ENCODE measurements at regions not wholly inside any gene's neighbourhood (a gene's known extent, or its start where the extent isn't known, plus 50 kb on each side); places are given as distances from the start of the nearest gene placed in this dataset.

DNA sequence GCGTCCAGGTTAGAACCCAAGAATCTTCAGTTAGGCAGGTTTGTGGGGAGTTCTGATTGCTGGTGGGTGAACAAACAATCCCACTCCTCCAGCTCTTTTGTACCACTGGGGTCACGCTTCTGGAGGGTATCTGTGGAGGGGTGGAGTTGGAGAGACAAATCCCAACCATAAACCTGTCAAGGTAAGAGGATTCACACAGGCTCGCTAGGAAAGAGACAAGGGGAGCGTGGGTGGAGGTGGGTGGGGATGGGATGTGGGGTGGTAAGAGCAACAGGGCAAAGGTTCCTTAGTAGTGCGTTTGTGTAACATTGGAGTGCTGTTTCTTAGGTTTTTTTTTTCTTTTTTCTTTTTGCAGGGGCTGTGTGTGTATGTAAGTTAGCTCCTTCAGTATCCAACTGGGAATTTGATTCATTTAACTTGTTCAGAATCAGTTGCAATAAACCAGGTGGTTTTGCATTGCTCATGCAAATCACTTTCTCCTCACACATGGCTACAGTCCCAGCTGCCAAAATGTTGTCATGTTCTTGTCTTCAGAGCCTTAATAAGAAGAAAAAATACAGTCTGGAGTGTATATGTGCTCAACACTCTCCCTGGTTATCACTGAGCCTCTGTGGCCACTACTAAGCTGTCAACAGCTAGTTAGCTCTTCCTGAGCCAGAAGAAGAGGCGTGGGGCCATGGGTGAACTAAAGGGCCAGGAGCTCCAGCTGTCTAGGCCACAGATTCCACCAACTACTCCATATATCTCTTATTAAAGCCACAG lies 164.0 kb upstream of the RAD23B start:
- DNase-seq (ENCODE audit: low spot score): no peak

DNA sequence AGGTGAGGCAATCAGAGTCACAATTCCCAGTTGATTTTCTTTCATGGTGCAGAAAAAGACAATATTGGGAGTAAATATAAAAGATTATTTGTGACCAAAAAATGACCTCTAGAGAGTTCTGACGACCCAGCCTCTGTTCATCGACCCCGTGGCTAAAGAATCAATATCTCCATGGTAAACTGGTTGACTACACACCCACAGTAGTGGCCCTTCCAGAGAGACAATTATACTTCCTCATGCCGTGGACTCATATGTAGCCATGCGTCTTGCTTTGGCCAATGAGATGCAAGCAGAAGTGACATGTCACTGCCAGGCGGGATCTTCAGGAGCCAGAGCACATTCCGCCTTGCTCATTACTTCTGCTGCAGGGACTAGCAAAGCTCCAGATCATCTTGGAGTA lies 163.3 kb upstream of the RAD23B start:
- no peak for DNase-seq (ENCODE audit: low spot score)

DNA sequence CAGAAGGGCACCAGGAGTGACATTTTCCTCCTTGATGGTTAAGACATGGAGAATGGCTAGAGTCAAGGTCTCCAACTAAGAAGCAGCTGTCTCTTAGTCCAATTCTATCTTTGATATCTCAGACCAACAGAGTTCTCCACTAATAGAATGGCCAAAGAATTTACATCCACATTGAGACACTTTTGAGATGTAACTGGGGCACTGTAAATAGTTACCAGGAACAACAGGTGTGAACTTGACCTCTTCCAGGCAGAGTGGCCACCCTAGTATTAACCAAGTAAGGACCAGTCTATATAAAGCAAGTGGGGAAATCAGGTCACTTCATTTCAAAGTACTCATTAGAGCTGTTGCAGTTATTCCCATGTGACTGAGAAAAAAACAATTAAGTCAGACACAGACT lies 159.7 kb upstream of the RAD23B start:
- no peak for DNase-seq (ENCODE audit: low spot score)

DNA sequence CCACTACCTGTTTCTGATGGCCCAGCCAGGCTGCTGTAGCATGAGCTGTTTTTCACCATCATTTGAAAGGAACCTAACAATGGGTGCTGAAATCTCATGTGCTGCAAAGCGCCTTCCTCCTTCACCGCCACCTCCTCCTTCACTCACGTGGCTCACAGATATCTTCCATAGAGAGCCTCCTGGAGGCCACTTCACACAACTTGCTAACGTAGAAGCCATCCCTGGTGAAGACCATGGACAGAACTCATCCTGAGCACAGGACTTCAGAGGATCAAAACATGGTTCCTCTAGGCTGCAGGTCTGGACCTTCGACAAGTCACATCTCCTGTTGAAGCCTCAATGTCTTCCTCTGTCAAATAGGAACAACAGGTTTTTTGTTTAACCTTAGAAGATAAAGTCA lies 155.5 kb upstream of the RAD23B start:
- DNase-seq (ENCODE audit: low spot score): no peak

DNA sequence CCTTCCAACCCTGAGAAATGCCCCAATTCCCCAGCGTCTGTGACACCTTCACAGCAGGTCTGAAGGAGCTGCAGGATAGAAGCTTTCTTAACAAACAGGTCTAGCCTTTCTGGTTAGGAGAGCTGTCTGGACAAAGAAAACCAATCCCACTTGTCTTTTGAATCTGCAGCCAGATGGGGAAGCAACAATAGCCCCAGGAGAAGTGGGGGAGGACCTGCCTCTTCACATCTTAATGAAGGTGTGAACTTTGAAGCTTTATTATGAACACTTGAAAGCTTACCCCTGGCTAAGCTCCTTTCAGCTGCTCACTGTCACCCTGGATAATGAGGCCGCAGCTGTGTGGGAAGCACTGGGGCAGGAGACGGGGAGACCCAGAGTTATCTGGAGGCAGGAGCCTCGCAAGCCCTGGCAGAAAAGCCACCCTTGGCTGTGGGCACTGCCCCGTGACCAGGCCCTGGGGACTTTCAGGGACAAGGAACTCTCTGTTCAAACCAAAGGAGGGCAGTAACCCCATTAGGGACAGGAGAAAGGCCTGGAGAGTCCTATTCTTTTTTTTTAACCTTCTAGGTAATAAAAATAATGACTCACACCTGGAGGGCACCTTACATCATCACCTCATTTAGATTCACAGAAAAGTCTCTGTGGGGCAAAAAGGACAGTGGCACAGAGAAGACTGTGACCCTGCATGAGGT lies 151.8 kb upstream of the RAD23B start:
- no peak for DNase-seq (ENCODE audit: low spot score)

DNA sequence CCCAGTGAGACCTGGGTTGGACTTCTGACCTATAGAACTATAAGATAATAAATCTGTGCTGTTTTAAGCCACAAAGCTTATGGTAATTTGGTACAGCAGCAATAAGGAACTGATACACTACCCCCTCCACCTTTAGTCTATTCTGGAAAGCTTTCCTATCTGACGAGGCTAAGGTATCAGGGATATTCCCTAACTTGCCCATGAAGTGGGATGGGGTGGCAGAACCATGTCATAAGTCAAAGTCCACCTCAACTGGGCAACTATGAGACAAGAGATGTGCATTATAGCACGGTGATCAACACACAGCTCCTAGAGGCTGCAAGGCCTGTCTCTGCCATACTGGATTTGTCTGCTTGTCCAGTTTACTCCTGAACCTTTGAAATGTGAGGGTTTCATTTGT lies 146.8 kb upstream of the RAD23B start:
- DNase-seq (ENCODE audit: low spot score): no peak

DNA sequence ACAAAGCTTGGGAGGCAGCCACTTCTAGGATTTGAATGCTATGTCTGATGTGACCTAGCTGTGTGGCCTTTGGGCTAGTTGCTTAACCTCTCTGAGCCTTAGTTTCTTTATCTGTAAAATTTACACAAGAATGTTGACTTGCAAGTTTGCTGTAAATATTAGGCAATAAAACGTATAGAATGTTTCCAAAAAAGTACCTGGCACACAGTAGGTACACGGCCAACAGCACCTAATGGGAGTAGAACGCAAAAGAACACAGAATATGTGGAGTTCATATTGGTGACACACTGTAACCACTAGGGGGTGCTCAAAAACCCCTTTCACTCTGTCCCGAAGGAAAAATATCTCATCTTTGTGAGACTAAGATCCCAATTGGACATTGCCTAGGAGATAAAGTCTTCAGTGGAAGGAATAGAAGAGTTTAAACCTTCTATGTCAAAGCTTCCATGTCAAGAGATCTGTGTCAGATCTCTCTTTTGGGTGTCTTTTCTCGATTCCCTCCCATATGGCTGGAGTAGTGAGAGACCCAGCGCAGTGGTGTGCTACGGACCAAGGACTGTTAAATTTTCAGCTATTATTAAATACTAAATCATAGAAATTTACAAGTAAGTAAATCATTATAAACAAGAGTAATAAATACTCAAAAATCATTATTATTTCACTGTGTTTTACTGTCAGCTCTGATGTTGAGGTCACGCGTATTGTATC lies 145.4 kb upstream of the RAD23B start:
- peak; percentile 37 for DNase-seq (ENCODE audit: low spot score)

DNA sequence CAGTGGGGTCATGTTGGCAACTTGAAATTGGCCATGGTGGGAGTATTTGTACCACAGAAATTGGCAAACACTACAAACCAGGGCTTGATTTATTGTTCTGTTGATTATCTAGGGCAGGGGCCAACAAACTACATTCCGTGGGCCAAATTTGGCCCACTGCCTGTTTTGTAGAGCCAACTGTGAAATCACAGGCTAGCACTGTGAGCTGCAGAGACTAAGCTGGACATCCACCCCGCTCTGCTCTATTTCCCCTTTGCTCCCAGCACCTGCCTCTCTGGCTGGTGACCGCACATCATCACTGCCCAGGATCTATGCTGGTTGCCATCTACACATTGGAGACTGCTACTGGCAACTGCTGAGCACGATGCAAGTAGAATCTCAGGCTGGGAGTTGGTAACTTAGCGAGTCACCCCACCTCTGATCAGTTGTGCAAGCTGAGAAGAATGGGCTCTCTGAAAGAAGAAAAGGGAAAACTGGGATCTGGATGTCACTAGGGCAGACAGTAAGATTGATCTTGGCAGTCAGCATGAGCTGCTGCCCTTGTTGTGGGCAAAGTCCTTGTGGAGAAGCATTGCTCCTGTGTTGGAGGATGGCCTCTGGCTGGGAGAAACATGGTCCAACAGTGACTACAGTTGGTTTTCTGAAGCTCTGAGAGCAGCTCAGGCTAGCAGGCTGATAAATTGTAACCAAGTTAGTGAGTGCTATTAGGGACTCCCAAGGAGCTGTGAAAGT lies 144.7 kb upstream of the RAD23B start:
- DNase-seq (ENCODE audit: low spot score): no peak

DNA sequence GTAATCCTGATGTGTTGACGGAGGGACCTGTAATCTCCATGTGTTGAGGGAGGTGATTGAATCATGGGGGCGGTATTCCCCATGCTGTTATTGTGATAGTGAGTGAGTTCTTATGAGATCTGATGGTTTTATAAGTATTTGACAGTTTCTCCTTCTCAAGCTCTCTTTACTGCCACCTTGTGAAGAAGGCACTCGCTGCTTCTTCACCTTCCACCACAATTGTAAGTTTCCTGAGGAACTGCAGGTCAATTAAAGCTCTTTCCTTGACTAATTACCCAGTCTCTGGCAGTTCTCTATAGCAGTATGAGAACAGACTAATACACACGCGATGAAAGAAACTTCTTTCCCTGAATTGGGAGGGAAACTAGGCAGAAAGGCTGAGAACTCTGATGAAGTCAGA lies 141.1 kb upstream of the RAD23B start:
- no peak for DNase-seq (ENCODE audit: low spot score)

DNA sequence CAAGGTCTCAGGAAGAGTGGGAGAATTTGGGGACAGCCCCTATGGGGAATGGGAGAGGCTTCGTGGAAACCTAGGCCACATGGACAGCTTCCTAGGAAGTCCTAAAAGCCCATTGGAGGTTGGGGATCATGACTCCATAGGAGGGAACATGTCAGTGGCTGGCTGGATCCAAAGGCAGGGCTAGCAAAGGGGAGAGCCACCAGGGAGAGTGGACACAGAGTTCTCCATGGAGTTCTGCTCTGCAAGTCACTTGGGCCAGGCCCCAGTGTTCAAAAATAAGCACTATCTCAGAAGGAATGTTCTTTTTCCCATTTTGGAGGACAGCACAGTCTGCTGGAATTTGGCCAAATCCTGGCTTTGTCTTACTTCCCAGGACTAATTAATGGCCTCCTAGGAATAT lies 140.6 kb upstream of the RAD23B start:
- DNase-seq (ENCODE audit: low spot score): no peak

DNA sequence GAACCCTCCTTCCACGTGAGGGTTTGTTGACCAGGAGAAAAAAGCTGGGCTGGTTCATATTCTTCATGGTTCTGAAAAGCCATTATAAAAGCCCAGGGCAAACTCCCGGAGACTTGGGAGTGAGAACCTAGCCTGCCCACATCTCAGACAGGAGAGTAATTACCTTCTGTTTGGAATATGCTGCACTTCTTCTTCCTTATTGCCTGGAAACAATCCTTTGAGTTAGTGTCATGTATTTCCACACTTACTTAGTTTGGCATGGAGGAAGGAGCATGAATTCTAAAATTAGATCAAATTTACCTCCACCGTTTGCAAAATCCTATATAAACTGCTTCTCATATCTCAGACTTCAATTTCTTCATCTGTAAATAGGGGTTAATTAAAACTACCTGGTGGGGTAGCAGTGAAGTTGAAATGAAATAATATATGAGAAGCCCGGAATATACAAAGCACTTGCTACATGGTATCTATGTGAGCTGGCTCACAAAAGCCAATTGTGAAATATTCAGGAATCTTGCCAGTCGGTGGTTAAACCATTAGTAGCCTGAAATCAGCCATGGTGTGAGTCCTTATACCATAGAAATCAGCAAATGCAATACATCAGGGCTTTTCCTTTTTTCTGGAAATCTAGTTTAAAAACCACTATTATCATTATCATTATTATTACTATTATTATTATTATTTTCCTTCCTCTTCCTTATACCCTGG lies 140.0 kb upstream of the RAD23B start:
- peak; percentile 58 for DNase-seq (ENCODE audit: low spot score)

DNA sequence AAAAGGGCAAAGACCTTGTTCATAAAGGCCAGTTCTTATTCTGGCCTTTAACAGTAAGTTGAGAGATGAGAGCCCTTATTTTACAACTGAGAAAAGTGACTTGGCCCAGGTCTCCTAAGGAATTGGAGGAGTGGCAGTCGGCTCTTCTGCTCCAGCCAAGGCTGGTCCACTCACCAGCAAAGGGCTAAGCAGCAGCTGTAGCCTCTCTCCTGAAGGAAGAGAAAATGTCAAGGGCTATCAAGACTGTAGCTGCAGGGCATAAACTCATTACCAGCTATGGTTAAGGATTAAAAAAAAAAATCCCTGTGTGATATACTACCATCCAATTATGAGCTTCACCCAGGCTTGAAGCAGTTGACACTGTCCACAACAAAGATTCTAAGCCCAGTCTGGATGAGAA lies 138.6 kb upstream of the RAD23B start:
- DNase-seq (ENCODE audit: low spot score): no peak

DNA sequence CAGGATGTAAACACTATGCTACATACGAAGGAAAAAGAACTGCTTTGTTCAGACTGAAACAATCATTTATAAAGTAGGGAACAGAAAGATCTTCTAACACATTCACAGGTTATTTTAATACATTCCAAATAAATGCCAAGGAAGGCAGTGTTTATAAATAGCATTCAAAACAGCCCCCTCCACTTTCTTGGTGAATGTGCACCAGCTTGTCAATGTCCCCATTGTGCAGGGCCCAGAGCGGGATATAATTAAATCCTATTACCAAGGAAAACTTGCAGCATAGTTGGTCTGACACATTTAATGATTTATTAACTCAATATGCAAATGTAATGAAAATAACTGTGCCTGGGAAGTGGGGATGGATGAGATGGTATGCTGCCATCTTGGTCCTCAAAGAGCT lies 135.9 kb upstream of the RAD23B start:
- peak; percentile 57 for DNase-seq (ENCODE audit: low spot score)

DNA sequence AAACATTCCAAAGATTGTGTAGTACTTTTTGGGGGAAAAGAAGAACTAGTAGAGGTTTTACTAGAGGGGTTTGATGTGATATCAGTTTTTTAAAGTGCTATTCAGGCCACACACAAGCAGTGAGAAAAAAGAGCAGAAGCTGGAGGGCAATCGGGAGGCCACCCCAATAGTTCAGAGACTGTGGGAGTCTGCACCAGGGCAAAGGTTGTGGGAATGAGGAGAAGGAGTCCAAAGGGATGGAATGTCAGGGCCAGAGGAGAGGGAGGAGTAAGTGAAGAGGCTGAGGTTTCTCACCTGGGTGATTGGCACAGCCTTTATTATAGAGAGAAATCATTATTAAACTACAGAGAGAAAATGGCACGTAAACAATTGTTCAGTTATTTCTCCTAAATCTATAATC lies 134.9 kb upstream of the RAD23B start:
- no peak for DNase-seq (ENCODE audit: low spot score)

DNA sequence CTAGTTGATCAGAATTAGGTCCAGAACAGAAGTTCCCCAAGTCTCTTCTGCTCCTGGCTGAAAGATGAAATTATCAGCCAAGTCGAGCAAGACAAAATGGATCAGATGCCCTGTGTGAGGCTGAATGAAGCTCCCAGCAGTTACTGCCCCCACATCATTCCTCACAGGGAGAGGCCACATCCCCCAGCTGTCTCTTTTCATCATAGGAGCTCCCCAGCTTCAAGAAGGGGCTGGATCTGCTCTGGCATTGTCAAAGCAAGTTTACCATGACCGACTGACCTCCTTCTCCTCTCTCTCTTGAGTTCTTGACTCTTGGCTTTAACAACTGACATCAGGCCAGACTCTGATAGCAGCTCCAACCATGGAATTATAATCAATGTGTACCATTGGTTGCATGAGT lies 133.3 kb upstream of the RAD23B start:
- no peak for DNase-seq (ENCODE audit: low spot score)

DNA sequence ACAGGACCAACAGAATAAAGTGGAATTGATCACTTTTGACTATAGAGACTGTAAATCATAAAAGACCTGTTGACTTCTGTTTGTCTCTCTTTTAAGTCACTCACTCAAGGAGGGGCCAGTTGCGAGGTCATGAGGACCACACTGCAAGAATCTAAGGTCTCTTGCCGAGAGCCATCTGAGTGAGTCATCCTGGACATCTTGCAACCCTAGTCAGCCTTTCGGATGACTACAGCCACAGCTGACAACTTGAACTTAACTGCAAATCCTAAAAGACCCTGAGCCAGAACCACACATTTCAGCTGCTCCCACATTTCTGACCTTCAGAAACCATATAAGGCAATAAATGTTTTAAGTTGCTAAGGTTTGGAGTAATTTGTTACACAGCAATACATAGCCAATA lies 129.7 kb upstream of the RAD23B start:
- DNase-seq (ENCODE audit: low spot score): no peak

DNA sequence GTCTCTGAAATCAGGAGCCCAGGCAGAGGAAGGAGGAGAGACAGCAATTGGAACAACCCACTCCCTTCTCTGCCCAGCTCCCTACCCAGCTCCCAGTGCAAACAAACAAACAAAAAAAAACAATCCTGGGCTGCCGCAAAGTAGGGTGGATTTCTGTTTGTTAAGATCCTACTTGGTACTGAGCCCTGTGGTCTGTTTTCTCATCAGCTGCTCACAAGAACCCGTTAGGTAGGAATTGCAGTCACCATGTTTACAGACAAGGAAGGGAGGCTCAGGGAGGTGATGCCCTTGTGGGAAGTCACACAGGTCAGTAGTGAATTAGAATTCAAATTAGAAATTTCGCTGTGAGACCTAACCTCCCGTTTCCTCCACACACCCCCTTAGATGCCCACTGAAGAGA lies 128.8 kb upstream of the RAD23B start:
- DNase-seq (ENCODE audit: low spot score): no peak

DNA sequence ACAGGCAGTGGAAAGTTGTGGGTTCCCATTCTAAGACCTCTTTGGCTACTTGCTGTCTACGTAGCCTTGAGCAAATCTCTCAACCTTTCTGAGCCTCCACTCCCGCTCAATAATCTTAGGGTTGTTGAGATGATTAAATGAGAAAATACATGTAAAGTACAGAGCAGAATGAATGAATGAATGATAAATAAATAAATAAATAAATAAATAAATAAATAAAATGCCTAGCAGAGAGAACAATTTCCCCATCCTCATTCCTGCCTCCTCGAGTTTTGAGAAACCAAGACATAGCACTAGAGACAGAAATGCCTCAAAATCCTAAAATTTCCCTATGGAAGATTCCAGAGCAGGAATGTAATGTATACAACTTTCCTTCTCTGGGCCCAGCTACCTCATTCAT lies 128.3 kb upstream of the RAD23B start:
- no peak for DNase-seq (ENCODE audit: low spot score)

DNA sequence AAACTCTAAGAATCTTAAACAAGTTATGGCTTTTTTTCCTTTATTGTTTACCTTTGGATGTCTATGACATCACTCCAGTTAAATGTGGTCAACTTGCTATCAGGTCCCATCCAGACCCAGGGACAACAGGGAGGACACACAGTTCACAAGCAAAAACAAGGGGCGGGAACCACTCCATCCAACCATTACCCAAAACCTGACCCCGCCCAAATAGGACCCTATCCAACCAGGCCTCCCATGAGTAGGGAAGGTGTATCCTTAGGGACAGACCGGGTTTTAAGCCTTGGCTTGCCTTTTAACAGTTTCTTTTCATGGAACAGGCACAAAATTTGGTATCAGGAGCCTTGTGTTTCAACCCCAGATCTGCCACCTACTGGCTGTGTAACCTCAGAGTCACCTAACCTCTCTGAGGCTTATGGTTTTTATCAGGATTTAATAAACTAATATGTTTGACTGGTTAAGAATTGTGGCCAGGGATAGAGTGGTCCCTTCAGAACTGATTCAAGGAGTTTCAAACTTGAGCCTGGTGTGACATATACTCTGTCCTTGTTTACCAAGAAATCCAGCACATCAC lies 127.7 kb upstream of the RAD23B start:
- no peak for DNase-seq (ENCODE audit: low spot score)

DNA sequence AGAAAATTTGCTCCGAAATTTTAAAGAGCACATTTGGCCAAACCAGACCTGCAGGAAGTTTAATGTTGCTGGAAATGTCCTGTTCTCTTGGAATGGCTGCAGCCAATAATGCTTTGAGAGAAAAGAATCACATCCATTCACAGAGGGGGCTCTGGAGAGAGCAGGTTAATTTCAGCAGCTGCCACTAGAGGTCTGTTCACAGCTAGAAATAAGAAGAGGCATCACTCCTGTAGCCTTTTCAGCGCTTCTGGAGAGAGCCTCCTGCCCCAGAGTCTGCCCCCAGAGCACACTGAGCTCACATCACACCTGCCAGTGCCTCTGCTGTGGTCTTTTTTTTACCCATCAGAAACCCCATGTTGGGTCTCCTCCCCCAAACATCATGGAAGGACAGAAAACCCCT lies 124.8 kb upstream of the RAD23B start:
- DNase-seq (ENCODE audit: low spot score): peak; percentile 70

DNA sequence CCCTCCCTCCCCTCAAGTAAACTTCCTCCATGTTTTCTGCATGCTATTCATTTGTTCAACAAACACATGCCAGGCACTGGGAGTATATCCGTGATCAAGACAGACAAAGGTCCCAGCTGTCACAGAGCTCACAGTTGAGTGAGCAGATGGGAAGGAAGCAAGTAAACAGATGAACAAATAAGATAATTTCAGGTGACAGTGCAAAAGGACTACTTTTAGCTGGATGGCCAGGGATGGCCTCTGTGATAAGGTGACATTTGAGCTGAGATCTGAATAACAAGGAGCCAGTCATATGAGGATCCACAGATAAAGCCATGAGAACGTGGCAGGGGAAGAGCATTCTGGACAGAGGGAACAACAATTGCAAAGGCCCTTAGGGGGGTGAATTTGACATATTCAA lies 121.7 kb upstream of the RAD23B start:
- no peak for DNase-seq (ENCODE audit: low spot score)

DNA sequence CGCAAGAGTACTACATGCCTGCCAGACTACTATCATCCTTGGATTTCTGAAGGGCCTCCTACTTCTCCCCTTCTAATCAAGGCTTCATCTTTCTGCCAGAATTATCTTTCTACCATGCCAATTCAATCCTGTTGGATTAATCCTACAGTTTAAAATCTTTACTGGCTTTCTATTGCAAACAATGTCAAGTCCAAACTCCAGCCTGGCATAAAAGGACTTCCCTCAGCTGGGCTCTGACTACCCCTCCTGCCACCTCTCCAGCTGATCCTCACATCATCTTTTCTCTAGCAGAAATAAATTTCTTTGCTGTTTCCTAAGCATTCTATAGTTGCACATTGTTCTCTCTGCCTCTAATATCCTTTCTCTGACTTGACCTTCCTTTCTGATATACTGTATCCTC lies 119.7 kb upstream of the RAD23B start:
- DNase-seq (ENCODE audit: low spot score): no peak

Measured in pons (tissue), 1 donor.